HL-60 (cell line): ENCODE measurements at regions not wholly inside any gene's neighbourhood (a gene's known extent, or its start where the extent isn't known, plus 50 kb on each side); places are given as distances from the start of the nearest gene placed in this dataset.

Experiments used
- DNase-seq, 2 experiments: peaks; one replicate each; pipeline ENCODE4 v3.0.0-alpha.2; 2010 to 2020; ENCODE audit warnings: low read depth in 1 of 2, low spot score in 1 of 2
- H3K27ac ChIP-seq: fragments of 250-450 bp; sonication (Bioruptor Pico); replicated peaks from 2 replicates; pipeline ENCODE4 v1.5.1; 2020; ENCODE audit warnings: mild to moderate bottlenecking, moderate library complexity
- H3K27me3 ChIP-seq: fragments of 250-450 bp; sonication (Bioruptor Pico); 2 replicates; pipeline ENCODE4 v1.5.1; 2021; ENCODE audit warnings: mild to moderate bottlenecking, moderate library complexity; ENCODE audit not compliant: insufficient read depth, poor library complexity, severe bottlenecking
- H3K4me3 ChIP-seq: replicated peaks from 2 replicates; pipeline ENCODE4 v1.5.1; 2011; ENCODE audit warnings: mild to moderate bottlenecking, control low read depth, low read length; ENCODE audit not compliant: insufficient read depth
- CTCF ChIP-seq: IDR thresholded peaks from one replicate; pipeline ENCODE4 v1.5.1; 2011; ENCODE audit warnings: low read length, control low read depth, inconsistent platforms; ENCODE audit not compliant: insufficient read depth
- GABPA ChIP-seq: IDR thresholded peaks from 2 replicates; pipeline ENCODE4 v1.6.1; 2012; ENCODE audit warnings: low read depth
- POLR2AphosphoS5 ChIP-seq: IDR thresholded peaks from 2 replicates; pipeline ENCODE4 v1.6.1; 2012; ENCODE audit warnings: low read depth
- REST ChIP-seq: IDR thresholded peaks from 2 replicates; pipeline ENCODE4 v1.6.1; 2012; ENCODE audit warnings: low read depth; ENCODE audit not compliant: insufficient replicate concordance
- SPI1 ChIP-seq: IDR thresholded peaks from 2 replicates; pipeline ENCODE4 v1.6.1; 2012; ENCODE audit warnings: low read depth, mild to moderate bottlenecking, borderline replicate concordance

DNA sequence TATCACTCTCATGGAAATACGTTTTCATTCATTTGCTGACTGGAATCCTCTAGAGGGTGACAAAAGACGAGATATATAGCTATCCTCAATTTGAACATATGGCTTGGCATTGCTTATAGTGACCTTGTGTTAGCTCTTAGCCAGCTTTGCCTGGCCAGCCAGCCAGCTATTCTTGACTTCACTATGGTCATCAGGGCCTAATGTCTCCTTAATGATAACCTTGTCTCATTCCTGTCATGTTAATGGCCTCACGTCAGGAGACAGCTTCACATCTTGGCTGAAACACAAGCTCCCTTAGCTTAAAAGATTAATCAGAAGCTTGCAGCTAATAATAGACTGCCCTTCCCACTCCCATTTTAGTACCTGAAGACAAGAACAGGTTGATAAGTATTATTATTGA lies 1517.5 kb upstream of the PIK3C3 start:
- no peak for DNase-seq
- H3K4me3 ChIP-seq = no peak overlapping the region
- no peaks in the 10 kb centered on the region for H3K27me3 ChIP-seq
- TF ChIP-seq REST = no peak
- TF ChIP-seq POLR2AphosphoS5 = no peak
- no peak for TF ChIP-seq GABPA
- TF ChIP-seq CTCF = no peak
- TF ChIP-seq SPI1 = no peak
- no peak overlapping the region for H3K27ac ChIP-seq

- DNase-seq = no peak
- no peak overlapping the region for H3K27ac ChIP-seq
- H3K27me3 ChIP-seq = no peaks in the 10 kb centered on the region
- TF ChIP-seq REST (no peak), GABPA (no peak), CTCF (no peak), SPI1 (no peak), POLR2AphosphoS5 (no peak)
- no peak overlapping the region for H3K4me3 ChIP-seq
These were observed 1523.7 kb upstream of the PIK3C3 start for GRCh38 chr18:40431071-40431985.

GRCh38 chr18:40423291-40423690 lies 1531.7 kb upstream of the PIK3C3 start:
- Histone ChIP-seq H3K27ac (no peak overlapping the region), H3K27me3 (no peaks in the 10 kb centered on the region), H3K4me3 (no peak overlapping the region)
- TF ChIP-seq GABPA (no peak), POLR2AphosphoS5 (no peak), SPI1 (no peak), REST (no peak), CTCF (no peak)
- DNase-seq = no peak
